SKM-1 treated with dmso at 0.1 percent for 144 hours (cell line): ENCODE measurements at regions not wholly inside any gene's neighbourhood (a gene's known extent, or its start where the extent isn't known, plus 50 kb on each side); places are given as distances from the start of the nearest gene placed in this dataset.
"Not testable (repeated sequence)": the region's sequence is repeated elsewhere in the genome, so short reads cannot be mapped to it uniquely, and the experiment has no call there.

Experiments used
- DNase-seq: peaks from one replicate; lab custom pipeline; 2025; ENCODE audit not compliant: unreplicated experiment; lab: John Stamatoyannopoulos, UW

DNA sequence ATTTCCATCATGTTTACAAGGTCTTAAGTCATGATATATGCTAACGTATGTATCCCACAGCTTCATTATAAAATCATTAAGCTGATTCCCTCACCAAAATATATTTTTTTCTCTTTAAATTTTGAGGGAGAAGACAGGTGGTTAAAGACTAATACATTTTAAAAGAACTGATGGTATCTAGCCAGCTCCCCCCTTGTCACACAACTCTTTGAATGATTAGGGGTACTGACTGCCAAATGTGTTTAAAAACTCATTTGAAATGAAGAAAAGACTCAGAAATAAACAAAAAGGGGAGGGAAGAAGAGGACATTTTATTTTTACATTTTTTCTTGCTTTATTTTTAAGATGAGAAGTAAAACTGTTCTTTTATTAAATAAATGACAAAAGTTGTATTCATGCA is 805.3 kb downstream of the SATB2 start:
- no peak for DNase-seq

DNA sequence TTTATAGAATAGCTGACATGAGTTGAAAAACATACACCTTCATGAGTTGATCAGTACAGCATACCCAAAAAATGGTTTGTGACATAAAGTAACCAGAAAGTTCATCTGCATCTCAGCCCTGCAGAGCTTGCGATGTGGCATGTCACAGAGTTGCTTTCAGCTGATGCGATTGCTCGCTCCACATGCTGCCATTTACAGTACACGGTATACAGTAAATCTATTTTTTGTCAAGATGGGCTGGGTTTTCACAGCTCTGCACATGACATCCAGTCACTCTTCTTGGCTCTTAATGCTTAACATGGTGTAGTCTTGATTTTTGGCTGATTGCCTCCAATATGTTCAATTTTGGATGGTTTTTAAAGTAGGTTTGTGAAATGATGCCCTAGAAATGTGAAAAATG is 811.9 kb downstream of the SATB2 start:
- DNase-seq: no peak

DNA sequence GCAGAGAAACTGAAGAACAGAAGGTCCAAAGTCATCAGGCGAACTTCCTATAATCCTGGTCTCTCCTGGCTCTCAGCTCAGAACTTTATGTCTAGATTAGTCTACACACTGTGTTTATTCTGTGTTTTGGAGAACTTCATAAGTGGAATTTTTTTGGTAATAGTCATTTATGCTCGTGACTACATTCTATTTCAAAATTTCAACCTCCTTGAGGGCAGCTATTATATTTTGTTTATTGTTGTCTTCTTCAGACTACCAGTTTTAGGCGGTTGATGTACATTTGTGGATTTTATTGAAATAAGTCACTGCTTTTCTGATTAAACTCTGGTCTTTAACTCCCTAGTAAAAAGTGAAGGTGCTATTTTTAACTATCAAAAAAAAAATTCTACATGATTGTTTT is 816.6 kb downstream of the SATB2 start:
- DNase-seq: no peak

DNA sequence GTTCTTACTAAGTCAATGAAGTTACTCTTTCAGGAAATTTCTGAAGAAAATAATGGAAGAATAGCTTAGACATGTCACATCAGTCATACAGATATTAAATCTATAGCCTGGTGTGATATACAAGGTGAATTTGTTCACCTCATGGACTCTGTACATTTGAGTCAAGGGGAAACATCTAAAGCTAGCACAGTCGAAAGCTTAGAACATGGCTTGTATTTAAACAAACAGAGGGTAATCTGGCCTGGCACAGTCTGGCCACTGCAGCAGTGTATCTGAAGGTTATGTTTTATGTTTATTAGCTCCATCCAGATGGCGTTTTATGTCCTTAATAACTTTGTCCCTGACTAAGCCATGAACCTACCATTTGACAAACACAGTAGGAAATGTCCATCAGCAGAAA is 817.3 kb downstream of the SATB2 start:
- DNase-seq: no peak

DNA sequence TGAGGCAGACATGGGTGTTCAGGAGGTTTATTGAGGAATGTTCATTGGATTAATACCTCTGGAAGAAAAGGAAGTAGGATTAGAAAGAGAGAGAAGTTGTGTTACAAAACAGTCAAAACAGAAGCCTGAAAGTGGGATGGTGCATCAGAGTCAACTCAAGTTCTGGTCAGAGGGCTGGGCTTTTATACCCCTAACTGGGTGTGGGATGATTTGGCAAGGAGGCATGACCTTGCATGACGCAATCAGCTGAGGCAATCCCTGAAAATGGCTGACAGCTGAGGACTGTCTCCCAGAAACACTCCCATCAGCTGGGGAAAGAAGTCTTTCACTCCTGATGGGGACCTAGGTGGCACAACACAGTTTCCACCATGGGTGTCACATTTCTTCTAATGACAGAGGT is 818.2 kb downstream of the SATB2 start:
- peak; percentile 72 for DNase-seq

DNA sequence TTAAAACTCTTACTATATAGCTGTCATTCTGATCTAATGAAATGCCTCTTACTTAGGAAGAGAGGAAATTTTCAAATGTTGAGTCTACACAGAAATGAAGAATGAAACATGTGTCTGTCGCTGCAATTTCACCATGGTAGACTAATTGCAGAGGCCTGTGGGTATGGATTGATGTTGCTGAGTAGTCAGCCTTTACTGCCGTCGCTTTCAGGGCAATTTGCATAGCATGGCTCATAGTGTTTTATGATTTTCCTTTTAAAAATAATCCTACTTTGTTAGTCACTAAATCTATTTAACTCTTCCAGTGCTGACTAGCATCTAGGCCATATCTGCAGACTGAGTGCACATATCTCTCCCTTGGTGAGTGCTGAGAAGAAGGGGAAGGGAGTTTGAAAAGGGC is 819.2 kb downstream of the SATB2 start:
- DNase-seq: no peak

DNA sequence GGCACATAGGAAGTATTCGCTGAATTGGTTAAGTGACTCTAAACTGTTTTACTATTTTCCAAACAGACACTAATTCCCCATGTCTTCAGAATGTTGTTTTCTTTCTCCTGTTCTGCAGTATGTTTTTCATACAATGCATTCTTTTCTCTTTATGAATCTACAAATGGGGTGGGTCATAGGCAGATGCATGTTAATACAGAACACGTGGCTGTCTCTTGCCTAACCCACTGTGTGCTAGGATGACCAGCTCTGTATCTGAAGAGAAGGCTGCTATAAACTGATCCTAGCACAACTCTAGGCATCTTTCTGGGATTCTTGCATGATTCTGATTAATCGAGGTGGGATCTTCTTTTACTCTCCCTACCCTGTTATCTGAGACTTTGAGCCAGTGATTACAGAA is 826.0 kb downstream of the PLCL1 start:
- no peak for DNase-seq

DNA sequence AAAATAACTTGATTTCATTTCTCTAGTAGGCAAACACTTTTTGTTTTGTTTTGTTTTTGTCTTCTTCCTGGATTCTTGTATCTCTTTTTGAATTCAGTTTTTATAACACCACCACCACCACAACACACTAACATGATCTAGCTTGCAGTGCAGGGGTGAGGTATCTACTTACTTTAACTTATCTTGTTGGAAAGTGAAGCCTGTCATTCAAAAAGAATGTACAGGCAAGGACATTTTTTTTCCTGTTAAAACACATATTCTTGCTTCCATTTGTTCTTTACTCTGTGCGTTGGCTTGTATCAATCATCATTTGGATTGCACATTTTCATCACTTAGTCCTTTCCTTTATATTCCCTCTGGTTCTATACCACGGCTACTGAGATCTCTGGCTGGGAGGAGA is 824.2 kb downstream of the PLCL1 start:
- DNase-seq: no peak

DNA sequence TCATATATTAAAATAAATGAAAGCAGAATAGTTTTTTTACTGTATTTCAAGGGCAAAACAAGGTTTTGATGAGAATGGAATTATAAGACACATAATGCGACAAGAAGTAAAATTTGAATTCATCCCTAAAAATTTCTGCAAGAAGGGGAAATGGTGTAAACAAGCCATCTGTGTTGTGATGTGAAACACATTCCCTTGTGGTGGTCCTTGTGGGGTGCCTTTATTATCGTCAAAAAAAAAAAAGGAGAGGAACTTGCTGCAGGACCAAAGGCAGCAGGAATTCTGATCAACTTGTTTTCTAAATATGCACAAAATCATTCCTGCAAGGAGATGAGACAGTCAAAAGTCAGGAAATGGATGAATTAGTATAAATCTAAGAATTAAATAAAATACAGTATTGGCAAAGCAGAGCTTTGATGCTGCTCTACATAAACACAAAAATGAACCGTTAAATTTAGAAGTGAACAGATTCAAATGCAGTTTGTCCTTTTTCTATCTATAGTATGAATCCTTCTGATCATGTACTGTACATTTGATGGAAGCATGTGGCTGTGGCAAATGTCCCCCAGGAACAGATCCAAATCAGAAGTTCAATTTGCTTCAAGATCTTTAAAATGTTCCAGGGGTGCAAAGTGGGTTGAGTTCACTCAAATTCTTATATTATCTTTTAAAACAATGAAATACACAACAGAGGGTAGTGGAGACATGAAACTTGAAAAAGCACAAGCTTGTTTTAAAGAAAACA is 818.8 kb downstream of the PLCL1 start:
- no peak for DNase-seq

DNA sequence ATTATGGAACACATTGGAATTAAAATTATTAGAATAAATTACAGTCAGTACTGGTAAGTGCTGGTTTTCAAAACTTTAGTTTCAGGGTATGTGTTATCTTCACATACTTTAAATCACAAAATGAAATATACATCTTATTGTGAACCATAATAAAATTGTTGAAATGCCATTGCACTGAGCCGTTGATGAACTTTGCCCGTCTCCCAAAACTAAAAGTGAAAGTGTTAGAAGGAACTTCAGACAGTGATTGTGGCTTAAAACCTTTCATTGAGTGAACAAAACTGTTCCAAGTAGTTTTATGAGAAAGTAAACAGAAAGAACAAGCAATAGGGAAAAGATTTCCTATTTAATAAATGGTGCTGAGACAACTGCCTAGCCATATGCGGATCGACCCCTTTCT is 811.6 kb downstream of the PLCL1 start:
- no peak for DNase-seq

DNA sequence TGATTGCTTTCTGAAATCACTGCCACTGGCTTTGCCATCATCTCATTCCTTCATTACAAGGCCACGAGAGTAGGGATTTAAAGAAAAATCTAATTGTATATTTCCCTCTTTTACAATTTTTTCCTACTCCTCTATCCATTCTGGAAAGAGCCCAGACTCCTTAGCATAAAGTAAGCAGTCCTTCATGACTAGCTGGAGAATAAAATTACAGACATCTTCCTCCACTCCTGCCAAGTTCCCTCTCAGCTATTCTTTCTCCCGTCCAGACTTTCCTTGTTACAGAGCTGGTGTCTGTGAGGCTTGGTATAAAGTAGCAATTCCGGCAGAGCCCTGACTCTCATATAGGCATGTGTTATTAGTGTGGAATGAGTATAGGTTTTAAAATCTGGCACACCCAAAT is 806.8 kb downstream of the PLCL1 start:
- no peak for DNase-seq

DNA sequence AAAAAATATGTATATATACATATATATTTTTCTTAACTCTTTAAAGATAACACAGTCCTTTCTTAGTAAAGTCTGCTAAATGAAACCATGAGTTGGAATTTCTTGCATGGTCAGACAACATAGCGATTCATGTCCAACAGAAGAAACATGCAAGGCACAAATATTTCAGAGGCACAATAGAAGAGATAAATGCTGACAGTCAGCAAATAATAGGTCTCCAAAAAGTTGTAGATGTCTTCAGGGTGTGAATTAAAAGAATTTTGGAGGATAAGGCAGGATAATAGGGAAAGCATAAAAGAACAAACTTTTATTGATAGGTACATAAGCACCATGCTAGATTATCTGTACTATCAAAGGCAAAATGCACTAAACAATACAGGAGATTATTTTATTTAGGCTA is 800.2 kb downstream of the PLCL1 start:
- DNase-seq: no peak

DNA sequence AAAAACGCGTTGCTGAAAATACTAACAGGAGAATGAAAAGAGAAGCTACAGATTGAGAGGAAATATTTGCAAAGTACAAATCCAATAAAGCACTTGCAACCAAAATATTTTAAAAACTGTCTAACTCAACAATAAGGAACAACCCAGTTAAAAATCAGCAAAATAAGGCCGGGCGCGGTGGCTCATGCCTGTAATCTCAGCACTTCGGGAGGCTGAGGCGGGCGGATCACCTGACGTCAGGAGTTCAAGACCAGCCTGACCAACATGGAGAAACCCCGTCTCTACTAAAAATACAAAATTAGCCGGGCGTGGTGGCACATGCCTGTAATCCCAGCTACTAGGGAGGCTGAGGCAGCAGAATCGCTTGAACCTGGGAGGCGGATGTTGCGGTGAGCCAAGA is 798.6 kb downstream of the PLCL1 start:
- DNase-seq: not testable (repeated sequence)

DNA sequence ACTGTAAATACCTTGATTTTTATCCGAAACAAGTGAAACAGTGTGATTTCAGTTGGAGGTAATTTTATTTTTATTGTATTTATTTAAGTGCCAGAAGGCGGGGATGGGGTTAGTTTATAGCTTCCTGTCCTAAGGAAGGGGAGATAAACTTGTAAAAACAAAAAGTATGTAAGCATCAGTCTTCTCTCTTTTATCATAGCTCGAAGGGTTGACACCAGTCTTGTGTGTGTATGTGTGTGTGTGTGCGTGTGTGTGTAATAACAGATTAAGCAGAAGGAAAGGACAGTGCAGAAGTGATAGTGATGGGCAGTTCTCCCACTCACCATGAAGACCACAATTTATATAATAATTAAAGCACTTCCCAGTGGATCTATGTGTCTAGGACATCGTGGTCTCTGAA is 793.3 kb downstream of the PLCL1 start:
- DNase-seq: no peak

DNA sequence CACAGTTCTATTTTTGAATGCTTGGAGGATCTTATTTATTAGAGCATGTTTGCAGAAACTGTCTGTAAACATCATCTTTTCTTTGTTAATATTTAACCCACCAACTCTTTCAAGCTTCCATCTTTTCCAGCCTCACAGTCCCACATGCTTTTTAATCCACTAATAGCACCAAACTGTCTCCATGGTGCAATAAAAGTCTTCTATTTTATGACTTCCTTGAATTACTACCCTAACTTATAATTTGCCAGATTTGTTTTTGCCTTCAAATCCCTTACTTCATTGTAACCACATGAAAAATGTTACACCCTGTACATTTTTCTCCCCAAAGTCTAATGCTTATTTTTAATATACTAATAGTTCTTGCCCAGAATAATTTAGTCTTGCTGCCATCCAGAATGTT is 792.6 kb downstream of the PLCL1 start:
- DNase-seq: no peak

DNA sequence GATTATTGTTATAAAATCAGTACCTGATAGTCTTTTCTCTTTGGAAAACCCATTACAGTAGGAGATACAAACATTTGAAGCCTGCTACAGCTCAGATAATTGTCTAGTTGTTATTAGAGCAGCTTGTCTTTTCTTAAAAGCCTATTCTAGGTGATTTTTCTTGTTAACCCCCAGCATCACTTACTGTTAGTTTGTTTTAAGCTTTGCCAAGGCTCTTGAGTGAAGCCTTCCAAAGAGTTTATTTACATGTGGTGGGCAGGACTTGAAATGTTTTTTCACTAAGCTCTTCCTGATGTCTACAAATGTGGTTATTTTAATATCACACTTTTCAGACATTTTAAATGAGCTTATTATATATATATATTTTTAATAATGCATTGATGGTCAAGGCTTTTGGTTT is 791.3 kb downstream of the PLCL1 start:
- no peak for DNase-seq

DNA sequence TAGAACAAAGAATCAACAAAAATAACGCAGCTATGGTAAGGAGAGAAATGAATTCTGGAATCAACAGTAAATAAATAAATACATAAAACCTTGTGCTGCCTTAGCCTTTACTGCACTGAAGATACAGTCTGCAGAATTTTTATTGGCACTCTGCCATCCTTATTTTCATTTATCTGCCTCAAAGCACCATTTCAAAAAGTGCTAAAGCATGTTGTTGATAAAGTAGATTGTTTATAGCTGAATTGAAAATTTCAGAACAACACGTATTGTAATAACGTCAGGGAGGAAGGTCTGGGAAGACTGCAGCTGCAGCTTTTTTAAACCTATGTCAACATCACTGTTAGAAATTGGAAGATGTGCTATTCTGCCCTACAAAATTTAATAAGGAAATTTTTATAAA is 787.2 kb downstream of the PLCL1 start:
- no peak for DNase-seq

DNA sequence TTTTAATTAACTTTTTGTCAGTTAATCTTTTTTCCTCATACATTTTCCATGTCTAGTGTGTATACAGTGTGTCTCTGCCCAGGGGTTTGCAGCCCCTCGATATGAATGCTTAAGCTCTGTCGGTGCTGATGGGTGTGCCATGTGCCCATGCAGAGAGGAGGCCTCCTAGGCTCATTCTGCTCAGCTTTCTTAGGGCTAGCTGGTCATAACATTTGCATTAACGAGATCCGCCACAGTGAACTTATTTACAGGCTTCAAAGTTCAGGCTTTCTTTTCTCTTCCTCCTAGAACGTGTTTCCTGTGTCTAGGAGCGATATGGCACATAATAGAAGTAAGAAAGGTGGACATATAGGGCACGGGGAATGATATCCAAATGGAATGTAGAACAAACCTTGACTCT is 783.3 kb downstream of the PLCL1 start:
- DNase-seq: no peak

DNA sequence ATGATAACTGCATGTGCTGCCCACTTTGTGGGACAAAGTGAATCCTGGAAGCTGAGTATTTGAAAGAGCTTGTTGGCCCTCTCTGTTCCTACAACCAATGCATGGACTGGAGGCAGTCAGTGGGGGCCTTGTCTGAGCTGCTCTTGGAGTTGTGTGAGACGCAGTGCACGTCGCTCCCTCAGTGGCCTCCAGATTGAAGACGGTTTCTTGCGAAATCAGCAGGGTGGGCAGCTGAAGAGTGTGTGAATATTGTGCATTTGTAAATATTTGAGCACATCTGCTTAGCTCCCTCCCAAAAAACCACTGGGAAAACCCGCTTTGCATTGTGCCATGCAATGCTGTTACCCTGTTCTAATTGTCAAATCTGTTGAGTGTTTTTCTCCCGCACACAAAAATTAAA is 782.8 kb downstream of the PLCL1 start:
- DNase-seq: no peak

DNA sequence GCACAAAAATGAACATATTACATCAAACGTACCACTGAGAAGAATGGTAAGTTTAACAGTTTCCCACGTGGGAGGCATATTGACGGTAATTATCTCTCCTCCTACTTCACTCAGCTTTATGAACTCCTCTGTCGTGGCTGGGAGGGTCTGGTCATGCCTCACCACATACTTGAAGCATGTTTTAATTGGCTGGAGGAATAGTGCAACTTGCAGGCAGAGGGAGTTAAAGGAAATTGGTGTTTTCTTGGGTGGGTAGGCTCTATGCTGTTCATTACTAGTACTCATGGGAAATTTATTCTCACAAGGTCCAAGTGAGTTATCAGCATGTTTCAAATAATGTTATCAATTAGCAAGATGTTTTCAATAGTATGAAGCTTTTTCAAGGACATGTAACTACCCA is 767.0 kb downstream of the PLCL1 start:
- no peak for DNase-seq

DNA sequence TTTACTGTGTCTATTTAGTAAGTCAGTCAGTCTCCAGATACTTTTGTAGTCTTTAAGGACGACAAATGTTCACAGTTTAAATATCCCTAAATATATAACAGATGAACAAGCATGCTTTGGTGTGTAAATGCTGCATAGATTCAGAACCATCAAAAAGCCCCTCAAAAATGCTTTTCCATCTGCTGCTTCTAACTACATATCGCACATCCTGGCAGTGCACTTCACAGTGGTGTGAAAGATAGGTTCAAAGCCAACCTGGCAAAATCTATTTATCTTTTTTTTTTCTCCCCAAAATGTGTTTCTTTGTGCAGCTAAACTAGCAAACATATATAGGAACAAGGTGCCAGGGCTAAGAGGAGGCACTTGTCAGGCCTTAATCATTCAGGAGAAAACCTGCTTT is 753.8 kb downstream of the PLCL1 start:
- DNase-seq: no peak

DNA sequence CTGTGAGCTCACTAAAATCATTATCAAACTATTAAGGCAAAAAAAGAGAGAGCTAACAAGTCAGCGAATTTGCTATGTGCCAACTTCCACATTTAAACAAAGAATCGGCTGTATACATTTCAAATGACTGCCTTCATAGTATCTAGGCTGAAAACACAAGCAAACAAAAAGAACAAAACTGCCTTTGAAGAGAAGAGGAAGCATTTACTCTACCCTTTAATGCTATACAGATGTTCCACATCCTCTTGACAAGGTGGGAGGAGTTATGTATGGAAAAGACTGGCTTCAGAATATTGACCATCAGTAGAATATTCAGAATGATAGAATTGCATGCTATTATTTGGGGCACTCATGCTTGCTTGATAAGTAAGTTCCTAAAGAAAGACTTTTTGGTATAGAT is 741.7 kb downstream of the PLCL1 start:
- DNase-seq: no peak

DNA sequence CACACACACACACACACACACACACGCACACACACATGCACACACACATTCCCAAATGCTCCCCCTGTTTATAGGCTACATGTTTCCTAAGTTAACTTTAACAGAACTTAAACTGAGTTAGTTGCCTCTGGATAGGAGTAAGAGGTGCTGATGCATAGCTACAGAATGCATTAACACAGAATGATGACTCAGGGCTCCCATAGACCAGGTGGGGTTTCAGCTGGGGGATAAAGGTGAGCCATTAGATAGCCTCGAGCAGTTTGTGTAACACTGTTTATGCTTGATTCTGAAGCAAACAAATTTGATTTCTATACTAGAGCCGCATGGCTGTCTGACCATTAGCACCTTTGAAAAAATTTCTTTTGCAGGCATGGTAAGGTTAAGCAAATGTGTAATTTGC is 741.0 kb downstream of the PLCL1 start:
- no peak for DNase-seq

DNA sequence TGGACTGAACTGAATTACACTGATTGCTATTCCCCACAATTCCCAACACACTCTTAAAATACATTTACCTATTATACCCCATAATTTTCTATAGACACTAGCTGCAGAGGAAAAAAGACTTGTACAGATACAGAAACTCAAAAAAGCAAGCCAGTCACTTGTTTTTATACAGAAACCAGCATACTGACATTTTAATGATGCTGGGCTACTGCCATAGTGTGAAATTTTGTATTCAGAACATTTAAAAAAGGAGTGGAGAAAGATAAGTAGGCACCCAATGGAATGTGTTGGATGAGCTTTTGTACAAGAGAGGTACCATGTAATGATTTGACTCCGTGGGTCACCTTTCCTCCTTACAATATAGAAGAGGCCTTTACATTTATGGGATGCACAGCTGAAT is 740.1 kb downstream of the PLCL1 start:
- no peak for DNase-seq
